ENCODE measurements at regions not wholly inside any gene's neighbourhood (a gene's known extent, or its start where the extent isn't known, plus 50 kb on each side); places are given as distances from the start of the nearest gene placed in this dataset.

DNA sequence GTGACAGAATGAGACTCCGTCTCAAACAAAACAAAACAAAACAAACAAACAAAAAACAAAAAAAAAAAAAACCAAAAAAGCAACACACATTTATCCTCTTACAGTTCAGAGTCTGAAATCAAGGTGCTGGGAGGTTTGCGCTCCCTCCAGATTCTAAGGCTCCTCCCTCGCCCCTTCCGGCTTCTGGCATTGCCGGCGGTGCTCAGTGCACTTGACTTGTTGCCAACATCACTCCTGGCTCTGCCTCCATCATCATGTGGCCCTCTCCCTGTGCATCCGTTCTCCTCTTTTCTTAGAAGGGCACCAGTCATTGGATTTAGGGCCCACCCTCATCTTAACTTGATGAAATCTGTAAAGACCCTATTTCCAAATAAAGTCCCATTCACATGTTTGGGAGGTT lies 73.8 kb downstream of the RBFOX3 start:
- H3K27ac ChIP-seq, result no peak overlapping the region
- TF ChIP-seq POLR2A (IDR thresholded peaks at IDR 0.05) (no peak), CTCF (IDR thresholded peaks at IDR 0.05) (no peak)
- intact Hi-C loops (cut with DNase I), result no loop called here
- peak in 1 of 3 donors; percentile 27 for DNase-seq
- 90% methylated on average over 7 of the region's 7 CpGs for WGBS (ENCODE audit: insufficient coverage, low coverage, low lambda C conversion rate, missing lambda C conversion rate)
- no peak for ATAC-seq
- H3K27me3 ChIP-seq, result no peaks in the 10 kb centered on the region
- no peaks in the 10 kb centered on the region for H3K4me1 ChIP-seq
- no peaks in the 10 kb centered on the region for H3K9me3 ChIP-seq
- H3K36me3 ChIP-seq, result no peaks in the 10 kb centered on the region
- H3K4me3 ChIP-seq, result no peak overlapping the region

GRCh38 chr17:79536212-79536840 lies 74.5 kb downstream of the RBFOX3 start:
- intact Hi-C loops (cut with DNase I), result no loop called here
- no peak for ATAC-seq
- Histone ChIP-seq H3K27me3 (no peaks in the 10 kb centered on the region), H3K27ac (no peak overlapping the region), H3K9me3 (no peaks in the 10 kb centered on the region), H3K4me3 (no peak overlapping the region), H3K36me3 (no peaks in the 10 kb centered on the region), H3K4me1 (no peaks in the 10 kb centered on the region)
- DNase-seq, result peak in 1 of 3 donors; percentile 19
- no peak for TF ChIP-seq POLR2A (IDR thresholded peaks at IDR 0.05)
- TF ChIP-seq CTCF (IDR thresholded peaks at IDR 0.05), result no peak
- 66% methylated on average over 7 of the region's 15 CpGs for WGBS (ENCODE audit: insufficient coverage, low coverage, low lambda C conversion rate, missing lambda C conversion rate)

GRCh38 chr17:79535728-79536025 lies 75.2 kb downstream of the RBFOX3 start:
- H3K9me3 ChIP-seq, result no peaks in the 10 kb centered on the region
- H3K27ac ChIP-seq, result no peak overlapping the region
- H3K36me3 ChIP-seq, result no peaks in the 10 kb centered on the region
- H3K4me3 ChIP-seq, result no peak overlapping the region
- H3K27me3 ChIP-seq, result no peaks in the 10 kb centered on the region
- no peaks in the 10 kb centered on the region for H3K4me1 ChIP-seq
- peak in 1 of 3 donors; percentile 35 for DNase-seq
- no peak for ATAC-seq
- intact Hi-C loops (cut with DNase I), result no loop called here
- 55% methylated on average over 4 of the region's 5 CpGs for WGBS (ENCODE audit: insufficient coverage, low coverage, low lambda C conversion rate, missing lambda C conversion rate)
- TF ChIP-seq POLR2A (IDR thresholded peaks at IDR 0.05), result no peak
- no peak for TF ChIP-seq CTCF (IDR thresholded peaks at IDR 0.05)

- 65% methylated on average over 10 of the region's 23 CpGs for WGBS (ENCODE audit: insufficient coverage, low coverage, low lambda C conversion rate, missing lambda C conversion rate)
- H3K27me3 ChIP-seq, result no peaks in the 10 kb centered on the region
- intact Hi-C loops (cut with DNase I), result no loop called here
These were observed 75.8 kb downstream of the RBFOX3 start for GRCh38 chr17:79534851-79535727.

More at GRCh38 chr17:79534851-79535727, 75.8 kb downstream of the RBFOX3 start:
- TF ChIP-seq POLR2A (IDR thresholded peaks at IDR 0.05) (no peak), CTCF (IDR thresholded peaks at IDR 0.05) (no peak)
- Histone ChIP-seq H3K27ac (no peak overlapping the region), H3K4me1 (no peaks in the 10 kb centered on the region), H3K4me3 (no peak overlapping the region), H3K9me3 (no peaks in the 10 kb centered on the region), H3K36me3 (no peaks in the 10 kb centered on the region)
- ATAC-seq (no peak), DNase-seq (peak in 1 of 3 donors; percentile 34)
